DMS114 treated with DMSO at 0.1 percent for 48 hours (cell line): ENCODE measurements at regions not wholly inside any gene's neighbourhood (a gene's known extent, or its start where the extent isn't known, plus 50 kb on each side); places are given as distances from the start of the nearest gene placed in this dataset.

Experiments used
- DNase-seq: peaks from one replicate; lab custom pipeline; 2025; ENCODE audit not compliant: unreplicated experiment; lab: John Stamatoyannopoulos, UW

DNA sequence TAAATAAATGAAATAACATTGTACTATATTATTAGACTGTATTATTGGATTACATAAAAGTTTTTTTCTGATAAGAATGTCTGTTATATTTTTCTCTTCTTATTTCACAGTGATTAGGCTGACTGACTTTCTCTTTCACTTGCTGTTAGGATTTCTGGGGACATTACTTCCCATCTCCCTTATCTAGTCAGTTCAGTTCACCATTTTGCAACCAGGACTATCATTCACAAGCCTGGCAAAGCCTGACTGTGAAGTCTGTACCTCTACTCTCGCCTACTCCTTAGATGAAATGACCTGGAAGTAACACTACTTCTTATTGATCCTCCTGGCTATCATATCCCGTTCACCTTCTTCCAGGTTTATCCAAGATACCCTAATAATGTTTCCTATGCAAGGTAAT, 676.6 kb downstream of the USP25 start:
- DNase-seq = no peak

- no peak for DNase-seq
These were observed 677.8 kb downstream of the USP25 start for GRCh38 chr21:16407403-16408240.

DNA sequence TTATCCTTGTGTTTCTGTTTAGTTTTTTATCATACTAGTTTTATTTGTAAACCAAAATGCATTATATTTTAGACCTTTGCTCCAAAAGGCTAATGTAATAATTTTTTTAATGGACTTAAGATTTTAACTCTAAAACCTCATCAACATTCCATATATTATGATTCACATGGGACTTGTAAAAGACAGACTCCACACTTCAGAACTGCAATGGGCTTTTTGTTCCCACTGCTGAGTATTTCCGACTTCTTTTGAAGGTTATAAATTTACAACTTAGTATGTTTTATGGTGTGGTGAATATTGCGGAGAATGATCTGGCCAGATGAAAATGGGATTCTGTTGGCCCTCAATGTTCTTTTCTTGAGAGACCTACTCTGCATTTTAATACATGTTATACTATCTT, 678.5 kb downstream of the USP25 start:
- no peak for DNase-seq

DNA sequence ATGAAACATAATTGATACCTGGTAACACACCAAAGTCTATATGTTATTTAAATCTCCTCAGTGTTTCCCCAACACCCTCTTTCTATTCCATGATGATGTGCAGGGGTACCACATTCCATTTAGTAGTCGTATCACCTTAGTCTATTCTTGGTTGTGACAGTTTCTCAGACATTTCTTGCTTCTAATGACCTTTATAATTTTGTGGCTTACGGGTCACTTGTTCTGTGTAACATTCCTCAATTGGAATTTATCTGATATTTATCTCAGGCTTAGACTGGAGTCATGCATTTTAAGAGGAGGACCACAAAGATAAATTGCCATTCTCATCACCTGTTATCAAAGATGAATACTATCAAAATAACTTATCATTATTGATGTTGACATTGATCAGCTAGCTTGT, 679.6 kb downstream of the USP25 start:
- DNase-seq = no peak

- DNase-seq = no peak
These were observed 688.4 kb downstream of the USP25 start for GRCh38 chr21:16418226-16418625.

DNA sequence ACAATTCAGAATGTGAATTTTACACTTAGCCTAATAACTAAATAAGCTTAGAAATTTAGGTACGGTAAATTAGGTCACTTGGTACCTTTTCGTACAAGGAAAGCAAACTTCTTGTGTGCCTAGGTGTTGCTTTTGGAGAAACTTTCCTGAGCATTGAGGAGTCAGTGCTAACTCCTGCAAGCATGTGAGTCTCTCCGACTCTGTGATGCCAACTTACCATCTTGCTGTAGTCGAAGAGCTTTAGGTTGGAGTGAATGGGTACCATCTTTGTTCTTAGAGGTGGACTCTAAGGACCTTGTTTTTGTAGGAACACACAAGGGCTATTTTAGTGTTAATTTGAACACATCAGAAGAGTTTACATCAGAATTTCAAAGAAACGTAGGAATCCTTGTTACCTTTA, 688.9 kb downstream of the USP25 start:
- no peak for DNase-seq

DNA sequence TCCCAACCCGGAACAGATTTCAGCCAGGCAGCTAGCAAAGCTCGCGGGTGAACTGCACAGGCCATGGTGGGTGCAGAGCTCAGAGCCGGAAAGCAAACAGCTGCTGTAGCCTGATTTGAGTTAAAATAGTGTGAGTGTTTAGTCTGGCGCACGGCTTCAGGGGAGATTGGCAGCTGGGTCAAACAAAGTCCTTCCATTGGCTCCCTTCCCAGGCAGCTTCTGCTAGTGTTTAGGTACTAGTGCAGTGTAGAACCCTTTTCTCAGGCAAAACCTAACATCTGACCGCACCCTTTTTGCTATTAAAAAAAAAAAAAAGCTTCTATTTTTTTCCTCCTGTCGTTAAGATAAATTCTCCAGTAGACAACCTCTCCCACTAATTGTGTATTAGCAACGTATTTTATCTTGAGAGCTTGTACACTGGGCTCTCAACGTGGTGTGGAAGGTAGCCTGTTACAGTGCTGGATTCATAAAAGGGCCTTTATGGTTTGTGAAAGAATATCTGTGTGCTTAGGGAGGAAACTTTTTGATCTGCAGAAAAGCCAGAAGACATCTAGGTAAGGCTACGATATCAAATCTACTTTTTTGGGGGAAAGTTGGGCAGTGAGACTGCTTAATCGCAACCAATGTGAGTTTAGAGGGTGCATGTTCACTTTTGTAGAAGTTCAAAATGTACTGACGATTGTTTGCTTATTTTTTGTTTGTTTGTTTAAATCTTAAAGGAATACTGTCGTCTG, 689.6 kb downstream of the USP25 start:
- DNase-seq = peak; percentile 27

DNA sequence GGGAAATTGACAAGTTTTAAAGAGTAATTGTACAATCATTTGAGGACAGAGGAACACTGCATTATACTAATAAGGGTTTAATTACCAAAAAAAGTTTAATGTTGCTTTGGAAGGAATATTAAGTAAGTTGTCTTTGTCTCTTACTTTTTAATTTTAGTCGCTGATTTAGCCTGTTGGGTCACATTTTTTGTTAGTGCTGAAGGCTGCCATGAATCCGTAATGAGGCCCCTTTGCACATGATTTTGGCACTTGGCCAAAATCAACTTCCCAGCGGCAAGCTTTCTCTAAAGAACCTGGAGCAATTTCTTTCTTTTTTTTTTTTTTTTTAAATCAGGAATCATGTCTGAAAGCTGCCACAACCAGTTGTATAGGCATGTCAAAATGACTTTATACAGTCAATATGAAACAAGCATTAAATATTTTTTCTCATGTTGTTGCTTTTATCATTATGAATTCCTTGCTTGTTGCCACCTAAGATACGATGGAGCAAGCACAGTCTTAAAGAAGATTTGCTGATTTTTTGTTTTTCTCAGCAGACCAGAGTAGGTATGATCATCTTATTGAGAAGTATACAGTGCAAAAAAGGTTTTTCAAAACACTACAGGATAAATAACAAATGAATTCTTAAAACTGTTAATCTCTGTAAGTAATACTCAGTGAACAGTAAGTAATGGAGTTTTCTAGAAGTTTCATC, 690.4 kb downstream of the USP25 start:
- DNase-seq = peak; percentile 36

GRCh38 chr21:16421007-16421406, 691.2 kb downstream of the USP25 start:
- DNase-seq = no peak

GRCh38 chr21:16421965-16422364, 692.2 kb downstream of the USP25 start:
- no peak for DNase-seq

- peak; percentile 36 for DNase-seq
These were observed 692.9 kb downstream of the USP25 start for GRCh38 chr21:16422702-16423101.

DNA sequence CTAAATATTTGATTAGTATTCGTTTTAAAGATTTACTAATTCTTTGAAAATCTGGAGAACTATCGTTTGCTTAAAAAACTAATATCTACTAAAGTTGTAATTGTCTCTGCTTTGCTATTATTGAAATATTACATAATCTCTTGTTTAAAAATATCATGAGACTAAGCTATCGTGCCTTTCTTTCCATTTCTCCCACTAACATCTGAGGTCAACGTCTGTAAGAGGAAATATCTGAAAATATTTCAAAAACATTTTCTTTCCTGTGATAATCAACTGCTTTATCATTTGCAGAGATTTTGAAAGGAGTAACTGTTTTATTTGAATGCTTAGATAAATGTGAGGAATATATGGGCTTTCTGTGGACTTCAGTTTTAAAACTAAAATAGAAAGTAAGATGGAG, 694.1 kb downstream of the USP25 start:
- DNase-seq = no peak

- DNase-seq = no peak
These were observed 694.6 kb downstream of the USP25 start for GRCh38 chr21:16424331-16424751.

DNA sequence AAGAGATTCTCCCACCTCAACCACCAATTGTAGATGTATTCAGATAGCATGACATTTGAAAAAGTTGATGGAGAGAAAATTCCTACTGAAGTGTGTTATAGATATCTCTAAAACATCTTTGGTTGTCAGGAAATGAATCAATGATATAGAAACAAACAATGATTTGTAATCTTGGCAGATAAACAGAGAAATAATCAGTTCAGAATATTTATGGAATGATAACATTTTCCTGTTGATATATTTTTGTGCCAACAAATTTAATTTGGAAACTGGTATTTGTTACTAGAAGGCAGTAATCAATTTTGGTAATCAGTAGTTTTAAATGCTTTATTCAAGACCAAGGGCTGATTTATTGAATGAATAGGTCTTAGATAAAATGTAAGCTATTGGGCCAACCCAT, 695.6 kb downstream of the USP25 start:
- DNase-seq = no peak

- peak; percentile 61 for DNase-seq
These were observed 697.2 kb downstream of the USP25 start for GRCh38 chr21:16426936-16427335.

GRCh38 chr21:16427587-16428087, 697.9 kb downstream of the USP25 start:
- DNase-seq = peak; percentile 16

- no peak for DNase-seq
These were observed 707.8 kb downstream of the USP25 start for GRCh38 chr21:16437586-16437985.

- DNase-seq = no peak
These were observed 709.0 kb downstream of the USP25 start for GRCh38 chr21:16438761-16439160.

DNA sequence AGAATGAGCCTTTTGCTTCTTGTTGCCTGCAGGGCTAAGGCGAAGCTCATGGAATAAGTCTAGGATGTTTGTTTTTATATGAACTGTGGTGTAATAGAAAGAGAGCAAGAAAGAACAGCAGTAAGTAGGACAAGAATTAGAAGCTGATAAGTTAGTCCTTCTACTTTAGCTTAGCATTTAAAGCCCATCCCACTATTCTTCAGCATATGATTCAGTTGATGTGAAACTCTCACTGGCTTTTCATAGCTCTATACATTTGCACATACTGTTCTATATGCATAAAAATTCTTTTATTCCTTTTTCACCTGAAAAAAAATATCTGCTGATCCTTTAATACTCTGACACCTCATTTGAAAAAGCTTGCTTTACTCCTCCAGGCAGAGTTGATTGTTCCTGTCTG, 712.0 kb downstream of the USP25 start:
- no peak for DNase-seq

DNA sequence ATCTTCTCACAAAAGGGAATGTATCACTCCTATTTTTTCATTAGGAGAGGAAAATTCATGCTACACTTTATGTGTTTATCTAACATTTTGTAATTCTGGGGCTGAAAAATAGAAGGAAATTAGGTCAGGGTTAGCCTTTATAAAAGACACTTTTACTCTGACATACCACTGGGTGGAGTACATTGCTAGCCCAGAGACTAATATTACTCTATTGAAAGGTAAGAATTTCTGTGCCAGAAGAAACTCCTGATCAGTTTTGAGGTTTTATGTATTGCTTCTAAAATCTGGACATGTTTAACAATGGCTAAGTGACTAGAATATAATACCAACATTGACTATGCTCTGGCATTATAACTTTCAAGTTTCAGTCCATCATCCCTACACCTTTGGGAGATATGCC, 724.6 kb downstream of the USP25 start:
- DNase-seq = no peak

- DNase-seq = no peak
These were observed 725.7 kb downstream of the USP25 start for GRCh38 chr21:16455526-16455925.

DNA sequence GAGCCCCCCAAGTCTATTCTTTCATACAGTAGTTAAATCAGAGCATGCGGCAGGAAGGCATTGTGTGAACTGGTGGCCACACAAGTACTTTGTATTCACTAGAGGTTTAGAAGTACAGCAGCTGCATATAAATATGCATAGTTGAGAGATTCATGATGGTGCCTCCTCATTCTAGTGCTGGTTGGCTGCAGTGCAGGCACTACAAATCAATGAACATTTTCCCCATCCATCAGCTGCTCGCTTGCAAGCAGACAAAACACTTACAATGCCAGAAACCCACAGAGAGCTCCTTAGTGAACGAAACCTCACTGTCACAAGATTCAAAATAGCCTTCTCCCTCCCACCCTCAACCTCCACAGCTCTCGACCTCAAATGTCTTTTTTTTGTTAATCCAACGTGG, 726.2 kb downstream of the USP25 start:
- DNase-seq = peak; percentile 6
